ENCODE measurements at regions not wholly inside any gene's neighbourhood (a gene's known extent, or its start where the extent isn't known, plus 50 kb on each side); places are given as distances from the start of the nearest gene placed in this dataset.

- TF ChIP-seq NFIC (IDR thresholded peaks at IDR 0.05; ENCODE audit: low read depth, low read length): peak; percentile 44; the same call in 1 of the 2 replicates
- peak; percentile 62; the same call in 1 of the 2 replicates for TF ChIP-seq FOXM1 (IDR thresholded peaks at IDR 0.05; ENCODE audit: low read depth, low read length)
- TF ChIP-seq PML (IDR thresholded peaks at IDR 0.05; ENCODE audit: low read length): no peak
- peak; percentile 61; the same call in 1 of the 2 replicates for TF ChIP-seq MEF2A (IDR thresholded peaks at IDR 0.05; ENCODE audit: insufficient read depth, low read depth, low read length)
- TF ChIP-seq SIN3A (IDR thresholded peaks at IDR 0.05; ENCODE audit: low read depth, low read length): no peak
- no peak for TF ChIP-seq NBN (IDR thresholded peaks at IDR 0.05)
- FAIRE-seq (no peak), DNase-seq (ENCODE audit: low read depth, low spot score) (no peak), ATAC-seq (peak; percentile 79)
- no peaks in the 10 kb centered on the region for H3K4me1 ChIP-seq (ENCODE audit: control insufficient read depth, insufficient read depth, low read length)
- no TSS peak for BruUV-seq (replicated peaks)
- H3K79me2 ChIP-seq (ENCODE audit: control insufficient read depth, insufficient read depth, low read length): no peaks in the 10 kb centered on the region
- H3K4me3 ChIP-seq: no peak overlapping the region
- H3K27me3 ChIP-seq (replicated peaks in 1 of 2; ENCODE audit: control insufficient read depth in 2 of 2, insufficient read depth in 2 of 2, low read length in 1 of 2): no peaks in the 10 kb centered on the region
- H3K4me2 ChIP-seq (ENCODE audit: control insufficient read depth, insufficient read depth): peak overlapping the region; percentile 1
- in situ Hi-C loops (cut with MboI) (no loop called here), intact Hi-C loops (cut with micrococcal nuclease; ENCODE audit: unreplicated experiment) (no loop called here)
- peak overlapping the region; percentile 55; the same call in 1 of the 2 replicates for H2AFZ ChIP-seq (ENCODE audit: control insufficient read depth, low read depth, low read length)
- POLR2A ChIA-PET: no interaction called here
- RAD21 ChIA-PET (ENCODE audit: unreplicated experiment): no interaction called here
- no peaks in the 10 kb centered on the region for H3K36me3 ChIP-seq (ENCODE audit: control insufficient read depth in 2 of 2, insufficient read depth in 2 of 2, low read length in 1 of 2)
- H3K27ac ChIP-seq (ENCODE audit: control insufficient read depth, insufficient read depth): no peak overlapping the region
- peaks cover 8% of the 10 kb centered on the region; the same call in 2 of the 3 replicates for H3K9me3 ChIP-seq (replicated peaks; ENCODE audit: control insufficient read depth, insufficient read depth, low read length)
- CTCF ChIA-PET: no interaction called here
- WGBS (ENCODE audit: insufficient coverage, insufficient replicate concordance, low lambda C conversion rate, missing lambda C conversion rate): 4% methylated on average over 1 of the region's 1 CpG
- H4K20me1 ChIP-seq (ENCODE audit: control insufficient read depth, insufficient read depth): no peaks in the 10 kb centered on the region
- SMC1A ChIA-PET (ENCODE audit: uncharacterized antibody, unreplicated experiment): interaction anchor here (1.0 kb wide), 1 partner anchor 51 kb away, joined by 3 read pairs; no protein-coding TSS in a partner anchor
- H3K9ac ChIP-seq (ENCODE audit: control insufficient read depth, insufficient read depth, low read length): no peak overlapping the region
Observed at GRCh38 chr12:72191761-72192160, 80.4 kb upstream of the TRHDE start.

- ChIA-PET RAD21 (ENCODE audit: unreplicated experiment) (no interaction called here), SMC1A (ENCODE audit: uncharacterized antibody, unreplicated experiment) (interaction anchor here (1.2 kb wide), 1 partner anchor 66 kb away, joined by 3 read pairs; no protein-coding TSS in a partner anchor), CTCF (no interaction called here), POLR2A (no interaction called here)
- Histone ChIP-seq H3K79me2 (ENCODE audit: control insufficient read depth, insufficient read depth, low read length) (no peaks in the 10 kb centered on the region), H3K4me2 (ENCODE audit: control insufficient read depth, insufficient read depth) (no peak overlapping the region), H4K20me1 (ENCODE audit: control insufficient read depth, insufficient read depth) (no peaks in the 10 kb centered on the region), H3K36me3 (ENCODE audit: control insufficient read depth in 2 of 2, insufficient read depth in 2 of 2, low read length in 1 of 2) (no peaks in the 10 kb centered on the region), H3K27ac (ENCODE audit: control insufficient read depth, insufficient read depth) (no peak overlapping the region), H2AFZ (ENCODE audit: control insufficient read depth, low read depth, low read length) (no peak overlapping the region), H3K9ac (ENCODE audit: control insufficient read depth, insufficient read depth, low read length) (no peak overlapping the region), H3K4me1 (ENCODE audit: control insufficient read depth, insufficient read depth, low read length) (no peaks in the 10 kb centered on the region), H3K4me3 (no peak overlapping the region), H3K9me3 (replicated peaks; ENCODE audit: control insufficient read depth, insufficient read depth, low read length) (peaks cover 8% of the 10 kb centered on the region; the same call in 2 of the 3 replicates), H3K27me3 (replicated peaks in 1 of 2; ENCODE audit: control insufficient read depth in 2 of 2, insufficient read depth in 2 of 2, low read length in 1 of 2) (no peaks in the 10 kb centered on the region)
- intact Hi-C loops (cut with micrococcal nuclease; ENCODE audit: unreplicated experiment) (no loop called here), in situ Hi-C loops (cut with MboI) (no loop called here)
- ATAC-seq (no peak), DNase-seq (ENCODE audit: low read depth, low spot score) (no peak), FAIRE-seq (no peak)
- WGBS (ENCODE audit: insufficient coverage, insufficient replicate concordance, low lambda C conversion rate, missing lambda C conversion rate): 50% methylated on average over 1 of the region's 1 CpG
- BruUV-seq (replicated peaks): no TSS peak
- TF ChIP-seq MTA3 (IDR thresholded peaks at IDR 0.05; ENCODE audit: borderline replicate concordance, low read length) (no peak), RUNX3 (IDR thresholded peaks at IDR 0.05; ENCODE audit: low read length) (peak; percentile 55), CREM (IDR thresholded peaks at IDR 0.05; ENCODE audit: low read depth) (no peak), BCL11A (IDR thresholded peaks at IDR 0.05; ENCODE audit: low read depth, low read length) (no peak), NFIC (IDR thresholded peaks at IDR 0.05; ENCODE audit: low read depth, low read length) (0 out of 2 replicates have a peak, but pooled peaks have one; percentile 26), GABPA (IDR thresholded peaks at IDR 0.05; ENCODE audit: low read depth) (no peak), JUNB (IDR thresholded peaks at IDR 0.05) (no peak), MYB (IDR thresholded peaks at IDR 0.05; ENCODE audit: borderline replicate concordance, low read depth, low read length) (no peak), ELK1 (IDR thresholded peaks at IDR 0.05; ENCODE audit: low read depth, low read length) (no peak), SRF (IDR thresholded peaks at IDR 0.05; ENCODE audit: low read depth in 2 of 2, low read length in 2 of 2) (peak in 1 of 2 experiments; percentile 86; a peak in 2 of 4 replicates), SIX5 (IDR thresholded peaks at IDR 0.05; ENCODE audit: low read depth, low read length, severe bottlenecking) (no peak)
- TF ChIP-seq, protein P1, sequence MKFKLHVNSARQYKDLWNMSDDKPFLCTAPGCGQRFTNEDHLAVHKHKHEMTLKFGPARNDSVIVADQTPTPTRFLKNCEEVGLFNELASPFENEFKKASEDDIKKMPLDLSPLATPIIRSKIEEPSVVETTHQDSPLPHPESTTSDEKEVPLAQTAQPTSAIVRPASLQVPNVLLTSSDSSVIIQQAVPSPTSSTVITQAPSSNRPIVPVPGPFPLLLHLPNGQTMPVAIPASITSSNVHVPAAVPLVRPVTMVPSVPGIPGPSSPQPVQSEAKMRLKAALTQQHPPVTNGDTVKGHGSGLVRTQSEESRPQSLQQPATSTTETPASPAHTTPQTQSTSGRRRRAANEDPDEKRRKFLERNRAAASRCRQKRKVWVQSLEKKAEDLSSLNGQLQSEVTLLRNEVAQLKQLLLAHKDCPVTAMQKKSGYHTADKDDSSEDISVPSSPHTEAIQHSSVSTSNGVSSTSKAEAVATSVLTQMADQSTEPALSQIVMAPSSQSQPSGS (IDR thresholded peaks at IDR 0.05; ENCODE audit: low read length): 0 out of 2 replicates have a peak, but pooled peaks have one; percentile 19
Observed at GRCh38 chr12:72197790-72198189, 74.4 kb upstream of the TRHDE start.

Measured in GM12878 (cell line).